Cardiac muscle cell (in vitro differentiated cells and primary cell): ENCODE measurements at regions not wholly inside any gene's neighbourhood (a gene's known extent, or its start where the extent isn't known, plus 50 kb on each side); places are given as distances from the start of the nearest gene placed in this dataset.
"Not testable (repeated sequence)": the region's sequence is repeated elsewhere in the genome, so short reads cannot be mapped to it uniquely, and the experiment has no call there.

Experiments used
- DNase-seq, 2 donors: peaks; one replicate each; pipeline versions ENCODE4 v3.0.0 to v3.0.0-alpha.2; 2010 to 2017; ENCODE audit warnings: low read depth in 1 of 2, low spot score in 1 of 2
- H3K27ac ChIP-seq: fragments of 200-600 bp; sonication (generic); 2 replicates; pipeline ENCODE4 v1.5.1; 2016
- H3K27me3 ChIP-seq: fragments of 200-600 bp; sonication (generic); 2 replicates; pipeline ENCODE4 v1.6.0; 2016; ENCODE audit warnings: control low read depth
- H3K36me3 ChIP-seq: fragments of 200-600 bp; sonication (generic); 2 replicates; pipeline ENCODE4 v1.5.1; 2016; ENCODE audit warnings: control low read depth
- H3K4me1 ChIP-seq: fragments of 200-600 bp; sonication (generic); 2 replicates; pipeline ENCODE4 v1.8.1; 2017; ENCODE audit warnings: low read depth, mild to moderate bottlenecking, mixed run types
- H3K4me3 ChIP-seq: fragments of 200-600 bp; sonication (generic); 2 replicates; pipeline ENCODE4 v1.5.1; 2016; ENCODE audit warnings: mild to moderate bottlenecking
- H3K9me3 ChIP-seq: fragments of 200-600 bp; sonication (generic); 2 replicates; pipeline ENCODE4 v1.5.1; 2017; ENCODE audit warnings: low read depth, mild to moderate bottlenecking, control low read depth
- CTCF ChIP-seq: IDR thresholded peaks from 2 replicates; pipeline ENCODE4 v1.5.1; 2012; ENCODE audit warnings: low read depth, mild to moderate bottlenecking, low read length

GRCh38 chr19:20413705-20414104, 151.9 kb downstream of the ZNF737 start:
- no peak overlapping the region for H3K27ac ChIP-seq
- no peak for DNase-seq
- no peak for TF ChIP-seq CTCF
- no peaks in the 10 kb centered on the region for H3K9me3 ChIP-seq
- H3K4me1 ChIP-seq: peaks cover 13% of the 10 kb centered on the region
- H3K27me3 ChIP-seq: no peaks in the 10 kb centered on the region
- no peak overlapping the region for H3K4me3 ChIP-seq
- H3K36me3 ChIP-seq: no peaks in the 10 kb centered on the region

- H3K36me3 ChIP-seq: no peaks in the 10 kb centered on the region
- H3K27me3 ChIP-seq: no peaks in the 10 kb centered on the region
- no peak overlapping the region for H3K27ac ChIP-seq
- TF ChIP-seq CTCF: no peak
- DNase-seq: no peak
- no peaks in the 10 kb centered on the region for H3K9me3 ChIP-seq
- peaks cover 13% of the 10 kb centered on the region for H3K4me1 ChIP-seq
- no peak overlapping the region for H3K4me3 ChIP-seq
Observed at GRCh38 chr19:20412846-20413245, 152.7 kb downstream of the ZNF737 start.

GRCh38 chr19:20397292-20397691, 168.3 kb downstream of the ZNF737 start:
- TF ChIP-seq CTCF: no peak
- H3K27me3 ChIP-seq: no peaks in the 10 kb centered on the region
- no peak for DNase-seq
- no peak overlapping the region for H3K27ac ChIP-seq
- H3K4me3 ChIP-seq: no peak overlapping the region
- no peaks in the 10 kb centered on the region for H3K4me1 ChIP-seq
- H3K36me3 ChIP-seq: no peaks in the 10 kb centered on the region
- H3K9me3 ChIP-seq: no peaks in the 10 kb centered on the region

- no peak for TF ChIP-seq CTCF
- Histone ChIP-seq H3K4me3 (no peak overlapping the region), H3K27ac (no peak overlapping the region), H3K4me1 (no peaks in the 10 kb centered on the region), H3K9me3 (no peaks in the 10 kb centered on the region), H3K36me3 (no peaks in the 10 kb centered on the region), H3K27me3 (no peaks in the 10 kb centered on the region)
- no peak for DNase-seq
Observed at GRCh38 chr19:20388706-20389225, 176.8 kb downstream of the ZNF737 start.

- no peak overlapping the region for H3K4me3 ChIP-seq
- no peaks in the 10 kb centered on the region for H3K27me3 ChIP-seq
- no peak for DNase-seq
- H3K36me3 ChIP-seq: no peaks in the 10 kb centered on the region
- no peak for TF ChIP-seq CTCF
- no peaks in the 10 kb centered on the region for H3K4me1 ChIP-seq
- no peaks in the 10 kb centered on the region for H3K9me3 ChIP-seq
- H3K27ac ChIP-seq: no peak overlapping the region
Observed at GRCh38 chr19:20385061-20385460, 180.5 kb downstream of the ZNF737 start.

- H3K27me3 ChIP-seq: no peaks in the 10 kb centered on the region
- H3K9me3 ChIP-seq: no peaks in the 10 kb centered on the region
- no peak for TF ChIP-seq CTCF
- H3K27ac ChIP-seq: no peak overlapping the region
- no peaks in the 10 kb centered on the region for H3K36me3 ChIP-seq
- peaks cover 3% of the 10 kb centered on the region for H3K4me1 ChIP-seq
- no peak for DNase-seq
- no peak overlapping the region for H3K4me3 ChIP-seq
Observed at GRCh38 chr19:20371911-20372310, 193.7 kb downstream of the ZNF737 start.

GRCh38 chr19:20371304-20371703, 194.3 kb downstream of the ZNF737 start:
- not testable (repeated sequence) for H3K36me3 ChIP-seq, H3K9me3 ChIP-seq, H3K27me3 ChIP-seq, DNase-seq, H3K4me3 ChIP-seq, H3K4me1 ChIP-seq, H3K27ac ChIP-seq
